HG03159 (cell line): ENCODE measurements at regions not wholly inside any gene's neighbourhood (a gene's known extent, or its start where the extent isn't known, plus 50 kb on each side); places are given as distances from the start of the nearest gene placed in this dataset.

ENCODE experiments used
- ATAC-seq: cut with Tn5 transposase; IDR thresholded peaks from one replicate; pipeline ENCODE4 v1.9.1; 2021; ENCODE audit warnings: mild to moderate bottlenecking, moderate library complexity; ENCODE audit not compliant: unreplicated experiment

GRCh38 chr18:51643483-51643882, 446.0 kb upstream of the MEX3C start:
- ATAC-seq = no peak

DNA sequence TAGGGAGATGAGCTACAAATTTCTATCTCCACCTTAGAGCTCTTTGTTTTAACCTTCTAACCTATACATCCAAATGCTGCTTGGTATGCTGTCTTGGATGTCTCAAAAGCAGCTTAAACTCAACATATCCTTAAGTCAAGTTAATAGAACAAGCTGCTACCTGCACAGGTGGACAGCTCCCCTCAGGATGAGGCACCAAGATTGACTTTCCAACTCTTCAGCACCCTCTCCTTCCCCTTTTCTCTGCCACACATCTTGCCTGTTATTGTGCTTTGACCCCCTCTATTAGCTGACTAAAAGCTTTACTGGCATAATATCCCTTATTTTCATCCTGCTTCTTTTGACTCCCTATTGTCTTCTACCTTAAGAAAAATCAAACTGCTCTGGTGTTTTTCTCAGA, 448.1 kb upstream of the MEX3C start:
- ATAC-seq = no peak

DNA sequence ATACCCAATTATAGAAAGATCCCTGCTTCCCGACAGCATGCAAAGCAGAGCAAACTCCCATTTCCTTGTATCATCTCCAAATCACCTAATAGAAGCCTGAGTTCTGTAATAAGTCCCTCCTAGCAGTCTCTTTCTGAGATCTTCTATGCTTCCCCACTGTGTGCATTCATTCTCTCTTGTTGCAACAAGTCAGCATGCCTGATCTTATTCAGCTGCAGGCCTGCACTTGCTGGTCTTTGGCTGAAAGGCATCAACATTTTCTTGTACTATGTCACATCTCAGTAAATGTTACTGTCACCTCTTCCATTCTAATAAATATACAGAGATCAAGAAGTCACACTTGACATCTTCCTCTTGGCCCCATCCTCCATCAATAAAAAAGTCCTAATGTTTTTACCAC, 449.9 kb upstream of the MEX3C start:
- no peak for ATAC-seq

GRCh38 chr18:51647942-51648341, 450.5 kb upstream of the MEX3C start:
- ATAC-seq = no peak

DNA sequence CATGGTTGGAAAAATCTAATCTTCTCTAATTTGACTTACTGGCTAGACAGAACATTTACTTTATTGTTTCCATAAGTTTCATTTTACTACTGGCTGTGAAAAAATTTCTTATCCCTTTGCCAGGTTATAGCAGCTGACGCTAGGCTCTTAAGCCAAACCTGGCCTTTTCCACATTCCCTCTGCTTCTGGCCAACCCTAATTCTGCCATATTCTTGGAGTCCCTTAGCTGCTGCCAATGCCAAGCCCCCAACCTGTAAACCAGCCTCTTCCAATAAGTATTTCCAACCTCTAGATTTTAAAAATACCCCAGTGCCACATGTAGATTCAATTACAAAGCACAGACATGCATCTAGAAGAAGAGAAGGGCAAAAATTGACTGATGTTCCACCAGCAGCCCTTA, 452.3 kb upstream of the MEX3C start:
- ATAC-seq = no peak

DNA sequence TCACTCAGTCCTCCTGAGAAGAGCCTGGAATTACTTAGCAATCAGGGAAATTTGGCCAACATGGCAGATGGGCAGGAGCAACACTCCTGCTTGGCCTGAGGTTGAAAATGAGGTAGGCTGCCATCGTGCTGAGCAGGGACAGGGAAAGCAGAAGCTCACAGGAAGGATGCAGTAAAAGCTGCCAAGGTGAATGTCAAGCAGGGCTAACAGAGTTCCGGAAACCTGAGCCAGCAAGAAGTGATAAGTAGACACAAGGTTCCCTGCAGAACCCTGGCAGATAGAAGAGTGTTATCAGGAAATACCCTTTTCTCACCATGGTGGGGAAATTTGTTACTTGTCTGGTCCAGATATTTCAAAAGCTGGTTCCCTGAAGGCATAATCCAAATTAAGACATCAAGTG, 454.3 kb upstream of the MEX3C start:
- no peak for ATAC-seq

GRCh38 chr18:51653507-51654213, 456.2 kb upstream of the MEX3C start:
- no peak for ATAC-seq

- peak; percentile 76 for ATAC-seq
Observed at GRCh38 chr18:51654488-51655326, 457.2 kb upstream of the MEX3C start.

DNA sequence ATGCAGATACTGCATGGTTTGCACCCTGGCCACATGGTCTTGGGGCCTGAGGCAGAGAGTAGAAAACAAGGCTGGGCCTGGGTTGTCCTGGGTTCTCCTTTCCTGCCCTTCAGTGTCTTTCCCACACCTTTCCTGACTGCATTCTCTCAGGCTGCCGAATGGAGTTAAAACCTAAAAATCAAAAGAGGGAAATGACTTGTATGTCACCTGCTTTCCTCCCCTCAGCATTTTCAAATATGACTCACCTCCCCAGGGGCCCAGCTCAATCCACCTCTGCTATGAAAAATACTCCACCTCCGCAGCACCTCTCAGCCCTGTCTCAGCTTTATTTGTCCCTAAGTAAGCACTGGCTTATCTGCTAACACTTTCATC, 457.8 kb upstream of the MEX3C start:
- peak; percentile 91 for ATAC-seq

- ATAC-seq = no peak
Observed at GRCh38 chr18:51656249-51656648, 458.8 kb upstream of the MEX3C start.

DNA sequence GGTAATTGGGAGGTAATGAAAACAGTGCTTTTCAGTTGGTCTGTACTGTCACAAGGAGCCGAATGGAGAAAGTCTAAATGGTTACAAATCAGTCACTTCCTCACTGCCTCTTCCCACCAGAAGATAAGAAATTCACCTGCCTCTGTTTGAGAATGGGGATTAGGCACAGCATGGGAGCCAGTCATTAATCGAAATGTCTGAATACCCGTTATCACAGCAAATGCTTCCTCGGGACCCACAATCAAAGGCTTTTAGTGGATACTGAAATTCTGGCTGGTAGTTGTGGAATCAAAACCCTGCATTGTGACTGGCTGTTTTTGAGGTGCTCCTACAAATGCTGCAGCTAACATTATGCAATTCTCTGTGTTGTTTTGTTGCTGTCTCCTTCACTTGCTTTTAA, 461.0 kb upstream of the MEX3C start:
- ATAC-seq = no peak

DNA sequence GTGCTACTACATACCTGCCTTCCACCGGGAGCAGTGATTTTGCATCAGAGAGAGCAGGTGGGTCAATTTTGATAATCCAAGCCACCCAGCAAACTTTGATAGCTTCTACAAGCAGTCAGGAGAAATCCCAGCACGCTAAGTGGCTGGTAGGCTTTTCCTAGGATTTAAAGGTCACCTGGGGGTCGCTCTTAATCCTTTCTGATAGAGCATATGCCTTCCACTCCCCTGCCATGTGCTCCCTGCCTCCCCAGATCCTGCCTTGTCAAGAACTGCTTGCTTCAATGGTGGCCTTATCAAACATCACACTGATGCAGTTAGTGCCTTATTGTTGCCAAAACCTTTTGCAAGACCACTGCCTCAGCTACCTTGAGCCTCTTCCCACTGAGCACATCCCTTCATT, 462.3 kb upstream of the MEX3C start:
- ATAC-seq = no peak

GRCh38 chr18:51660188-51660715, 462.8 kb upstream of the MEX3C start:
- no peak for ATAC-seq

DNA sequence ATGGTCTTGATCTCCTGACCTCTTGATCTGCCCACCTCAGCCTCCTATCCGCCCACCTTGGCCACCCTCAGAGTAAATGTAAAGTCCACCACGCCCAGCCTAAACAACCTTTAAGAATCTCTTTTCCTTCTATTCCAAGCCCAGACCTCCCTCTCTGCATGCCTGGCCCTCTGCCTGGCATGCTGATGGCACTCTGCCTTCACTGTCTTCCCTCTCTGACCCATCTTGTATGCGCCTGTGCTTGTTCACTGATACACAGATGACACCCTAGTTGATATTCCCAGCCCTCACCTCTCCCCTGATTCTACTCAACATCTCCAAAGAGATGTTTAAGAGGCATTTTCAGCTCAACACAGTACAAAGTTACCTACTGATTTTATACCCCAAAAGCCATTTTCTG, 466.8 kb upstream of the MEX3C start:
- no peak for ATAC-seq

DNA sequence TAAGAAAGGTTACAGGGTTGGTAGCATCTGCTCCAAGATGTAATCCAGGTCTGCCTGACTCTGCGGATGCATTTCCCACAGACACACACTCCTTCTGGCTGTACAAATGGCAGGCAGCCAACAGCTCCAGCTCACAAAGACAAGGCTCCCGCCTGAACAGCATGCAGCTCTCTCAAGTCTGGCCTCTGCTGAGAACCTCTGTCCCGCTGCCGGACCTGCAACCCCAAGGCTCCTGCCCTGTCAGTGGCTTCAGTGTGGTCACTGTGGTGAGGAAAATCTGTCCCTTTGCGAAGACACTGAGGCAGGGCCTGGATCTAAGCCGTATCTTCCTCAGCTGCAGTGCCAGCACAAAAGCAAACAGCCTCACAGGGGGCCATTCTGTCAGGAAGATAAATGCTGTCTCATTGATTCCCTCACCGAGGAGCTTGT, 469.3 kb upstream of the MEX3C start:
- no peak for ATAC-seq

GRCh38 chr18:51668101-51668500, 470.6 kb upstream of the MEX3C start:
- ATAC-seq = peak; percentile 72

DNA sequence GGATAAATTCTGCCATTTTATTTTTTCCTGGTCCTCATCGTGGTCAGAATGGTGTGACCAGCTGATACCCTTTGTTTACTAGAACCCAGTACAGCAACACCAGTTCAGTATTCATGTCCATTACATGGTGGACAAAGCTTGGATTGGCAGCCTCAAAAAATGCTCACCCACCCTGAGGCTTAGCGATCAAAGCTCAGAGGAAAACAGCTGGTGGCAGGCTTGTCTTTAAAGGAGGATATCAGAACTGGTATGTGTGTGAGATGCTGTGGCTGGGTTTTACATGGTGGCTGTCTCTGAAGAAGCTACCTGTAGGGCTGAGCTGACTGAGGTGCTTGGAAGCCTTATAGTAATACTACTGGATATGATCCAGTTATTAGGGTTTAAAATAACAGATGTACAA, 471.1 kb upstream of the MEX3C start:
- no peak for ATAC-seq

DNA sequence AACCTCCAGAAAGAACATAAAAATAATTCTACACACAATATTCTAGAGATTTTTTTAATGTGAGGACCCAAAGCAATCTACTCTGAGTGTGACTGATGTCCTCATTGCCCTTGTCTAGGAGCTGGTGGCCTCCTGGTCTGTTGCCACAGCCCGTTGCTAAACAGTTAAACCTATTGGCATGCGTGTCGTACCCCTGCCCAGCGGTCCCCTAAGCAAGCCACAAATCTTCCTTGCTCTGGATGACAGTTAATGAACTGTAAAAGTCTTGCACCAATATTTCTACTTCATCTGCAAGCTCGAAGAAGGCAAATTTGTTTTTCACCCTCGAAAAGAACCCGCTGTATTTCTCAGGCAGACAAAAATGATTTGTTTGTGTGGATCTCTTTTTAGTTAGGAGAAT, 489.1 kb upstream of the MEX3C start:
- ATAC-seq = no peak

DNA sequence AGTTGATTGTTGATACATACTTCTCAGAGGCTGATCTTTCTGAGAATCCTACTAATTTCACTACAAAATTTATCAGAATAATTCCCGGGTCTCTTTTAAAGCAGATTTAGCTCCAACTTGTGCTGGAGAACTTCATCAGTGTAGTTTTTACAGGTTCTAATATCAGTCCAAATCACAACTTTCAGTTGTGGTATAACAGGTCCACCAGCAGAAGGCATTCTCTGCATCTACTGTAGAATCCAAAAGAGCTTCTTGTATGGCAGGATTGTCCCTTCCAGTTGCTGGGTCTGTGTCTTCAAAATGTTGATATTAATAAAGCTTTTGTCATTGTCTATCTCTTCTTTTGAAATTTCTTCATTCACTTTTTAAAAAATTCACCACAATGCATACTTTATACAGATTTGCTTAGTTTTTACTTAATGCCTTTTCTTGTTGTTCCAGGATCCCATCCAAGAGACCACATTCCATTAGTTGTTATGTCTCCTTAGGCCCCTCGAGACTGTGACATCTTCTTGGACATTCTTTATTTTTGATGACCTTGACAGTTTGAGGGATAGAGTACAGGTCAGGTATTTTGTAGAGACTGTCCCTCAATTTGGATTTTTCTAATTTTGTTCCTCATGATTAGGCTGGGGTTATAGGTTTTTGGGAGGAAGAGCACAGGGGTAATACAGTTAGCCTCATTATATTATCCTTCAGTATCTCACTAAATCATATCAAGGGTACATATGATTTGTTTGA, 490.5 kb upstream of the MEX3C start:
- ATAC-seq = no peak

DNA sequence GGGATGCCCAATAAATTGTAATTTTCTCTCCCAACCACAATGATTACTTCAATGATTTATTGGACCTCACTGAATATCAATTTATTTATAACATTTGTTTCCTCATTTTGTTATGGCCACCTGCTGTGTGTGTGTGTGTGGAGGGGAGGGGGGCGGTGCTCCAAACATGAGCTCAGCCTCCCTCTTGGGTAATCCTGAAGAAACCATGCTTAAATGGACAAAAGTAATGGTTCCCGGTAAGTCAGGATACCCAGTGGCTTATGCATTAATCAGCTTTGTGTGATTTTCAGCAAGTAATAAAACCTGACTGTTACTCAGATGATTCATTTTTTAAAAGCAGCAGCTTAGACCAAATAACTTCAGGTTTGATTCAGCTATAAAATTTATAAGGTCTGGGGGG, 495.1 kb upstream of the MEX3C start:
- ATAC-seq = no peak

DNA sequence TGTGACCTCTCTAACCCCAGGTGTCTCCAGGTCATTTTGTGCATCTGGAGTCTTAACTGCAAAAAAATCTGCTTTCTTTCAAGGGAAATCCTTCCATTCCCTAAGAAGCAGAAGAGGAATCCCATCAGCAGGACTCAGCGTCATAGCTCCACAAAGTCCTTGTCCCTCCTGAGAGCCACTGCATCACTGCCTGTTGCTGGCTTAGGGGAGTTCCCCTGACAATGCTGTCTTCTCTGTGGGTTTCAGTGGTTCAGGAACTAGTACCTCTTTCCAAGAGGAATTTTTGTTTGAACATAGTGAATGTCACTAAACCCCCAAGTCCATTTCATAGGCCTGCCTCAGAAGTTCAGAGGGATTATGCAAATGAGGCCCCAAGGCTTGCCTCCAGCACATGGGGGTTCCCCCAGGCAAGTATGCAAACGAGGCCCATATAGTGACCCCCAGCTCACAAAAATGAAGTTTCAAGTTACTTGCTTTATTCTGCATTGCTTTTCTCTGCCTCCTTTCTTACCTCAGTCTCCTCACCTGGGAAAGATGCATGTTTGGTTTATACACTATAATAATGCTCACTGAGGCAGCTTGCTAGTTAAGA, 513.9 kb upstream of the MEX3C start:
- peak; percentile 76 for ATAC-seq
